HepG2 (cell line): ENCODE measurements at regions not wholly inside any gene's neighbourhood (a gene's known extent, or its start where the extent isn't known, plus 50 kb on each side); places are given as distances from the start of the nearest gene placed in this dataset.

Experiments used
- GABPA ChIP-seq, 2 experiments: IDR thresholded peaks; 2 replicates each; pipeline ENCODE4 v1.6.1; 2011 to 2016; ENCODE audit warnings: low read depth in 2 of 2, low read length in 1 of 2, missing biosample characterization in 1 of 2, missing genetic modification characterization in 1 of 2
- TF ChIP-seq, protein P1 (sequence below): sonication (generic); formaldehyde crosslinking; IDR thresholded peaks from 2 replicates; pipeline ENCODE4 v1.9.0; 2021; ENCODE audit warnings: missing genetic modification reagents, borderline replicate concordance

DNA sequence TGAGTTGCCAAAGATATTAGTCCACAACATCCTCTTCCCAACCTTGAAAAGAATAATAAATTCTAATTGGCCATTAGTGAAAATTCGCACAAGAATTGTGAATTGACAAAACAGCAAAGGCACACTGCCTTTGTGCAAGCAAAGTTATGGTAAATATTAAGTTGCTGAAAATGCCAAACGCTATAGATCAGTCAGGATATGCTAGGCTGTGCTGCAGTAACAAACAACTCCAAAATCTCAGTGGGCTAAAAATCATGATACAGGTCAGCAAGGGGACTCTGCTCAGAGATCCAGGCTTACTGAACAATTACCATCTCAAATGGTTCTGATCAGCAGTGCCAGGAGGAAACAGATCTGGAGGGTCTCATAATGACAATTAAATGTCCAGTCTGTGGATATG, 238.0 kb upstream of the IGF1R start:
- TF ChIP-seq, protein P1, sequence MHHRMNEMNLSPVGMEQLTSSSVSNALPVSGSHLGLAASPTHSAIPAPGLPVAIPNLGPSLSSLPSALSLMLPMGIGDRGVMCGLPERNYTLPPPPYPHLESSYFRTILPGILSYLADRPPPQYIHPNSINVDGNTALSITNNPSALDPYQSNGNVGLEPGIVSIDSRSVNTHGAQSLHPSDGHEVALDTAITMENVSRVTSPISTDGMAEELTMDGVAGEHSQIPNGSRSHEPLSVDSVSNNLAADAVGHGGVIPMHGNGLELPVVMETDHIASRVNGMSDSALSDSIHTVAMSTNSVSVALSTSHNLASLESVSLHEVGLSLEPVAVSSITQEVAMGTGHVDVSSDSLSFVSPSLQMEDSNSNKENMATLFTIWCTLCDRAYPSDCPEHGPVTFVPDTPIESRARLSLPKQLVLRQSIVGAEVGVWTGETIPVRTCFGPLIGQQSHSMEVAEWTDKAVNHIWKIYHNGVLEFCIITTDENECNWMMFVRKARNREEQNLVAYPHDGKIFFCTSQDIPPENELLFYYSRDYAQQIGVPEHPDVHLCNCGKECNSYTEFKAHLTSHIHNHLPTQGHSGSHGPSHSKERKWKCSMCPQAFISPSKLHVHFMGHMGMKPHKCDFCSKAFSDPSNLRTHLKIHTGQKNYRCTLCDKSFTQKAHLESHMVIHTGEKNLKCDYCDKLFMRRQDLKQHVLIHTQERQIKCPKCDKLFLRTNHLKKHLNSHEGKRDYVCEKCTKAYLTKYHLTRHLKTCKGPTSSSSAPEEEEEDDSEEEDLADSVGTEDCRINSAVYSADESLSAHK (CRISPR knock-in tag) = no peak
- TF ChIP-seq GABPA (IDR thresholded peaks at IDR 0.05; ENCODE audit: low read depth, low read length) (no peak), GABPA (CRISPR knock-in tag; IDR thresholded peaks at IDR 0.05; ENCODE audit: low read depth) (no peak)
